Mesendoderm (in vitro differentiated cells): ENCODE measurements at regions not wholly inside any gene's neighbourhood (a gene's known extent, or its start where the extent isn't known, plus 50 kb on each side); places are given as distances from the start of the nearest gene placed in this dataset.
A peak's percentile ranks its signal among the peaks of the same experiment; 100 is the strongest.

Source experiments
- DNase-seq: peaks from one replicate; pipeline ENCODE4 v3.0.0; 2013
- H2AK5ac ChIP-seq: 2 replicates; pipeline ENCODE4 v1.6.1; 2013; ENCODE audit warnings: low read length, inconsistent platforms
- H2BK120ac ChIP-seq: 2 replicates; pipeline ENCODE4 v1.6.1; 2013; ENCODE audit warnings: low read depth, mild to moderate bottlenecking, low read length, moderate library complexity, mixed read lengths
- H2BK15ac ChIP-seq: replicated peaks from 2 replicates; pipeline ENCODE4 v1.6.1; 2013; ENCODE audit warnings: low read depth, mild to moderate bottlenecking, moderate library complexity
- H2BK5ac ChIP-seq: 2 replicates; pipeline ENCODE4 v1.6.1; 2013; ENCODE audit warnings: low read length, inconsistent platforms
- H3K18ac ChIP-seq: 2 replicates; pipeline ENCODE4 v1.6.1; 2013; ENCODE audit warnings: mild to moderate bottlenecking, low read length, mixed read lengths
- H3K23ac ChIP-seq: one replicate; pipeline ENCODE4 v1.6.1; 2013; ENCODE audit warnings: low read length
- H3K27ac ChIP-seq: 2 replicates; pipeline ENCODE4 v1.5.1; 2013; ENCODE audit warnings: low read depth, mild to moderate bottlenecking, inconsistent platforms, low read length, moderate library complexity
- H3K27me3 ChIP-seq: 2 replicates; pipeline ENCODE4 v1.6.1; 2013; ENCODE audit warnings: low read length, control low read depth, mild to moderate bottlenecking, inconsistent platforms; ENCODE audit not compliant: insufficient read depth, poor library complexity
- H3K36me3 ChIP-seq: 2 replicates; pipeline ENCODE4 v1.6.1; 2013; ENCODE audit warnings: low read length, inconsistent platforms; ENCODE audit not compliant: control insufficient read depth, insufficient read depth
- H3K4ac ChIP-seq: one replicate; pipeline ENCODE4 v1.6.1; 2013; ENCODE audit warnings: low read depth, mild to moderate bottlenecking, low read length, moderate library complexity
- H3K4me1 ChIP-seq: 2 replicates; pipeline ENCODE4 v1.6.1; 2013; ENCODE audit warnings: low read depth, low read length, inconsistent platforms; ENCODE audit not compliant: control insufficient read depth
- H3K4me2 ChIP-seq: 2 replicates; pipeline ENCODE4 v1.6.1; 2013; ENCODE audit warnings: low read length
- H3K4me3 ChIP-seq: 2 replicates; pipeline ENCODE4 v1.5.1; 2013; ENCODE audit warnings: mild to moderate bottlenecking, low read length
- H3K56ac ChIP-seq: one replicate; pipeline ENCODE4 v1.6.1; 2013; ENCODE audit warnings: low read length
- H3K79me1 ChIP-seq: 2 replicates; pipeline ENCODE4 v1.6.1; 2013; ENCODE audit warnings: low read length, inconsistent platforms
- H3K79me2 ChIP-seq: 2 replicates; pipeline ENCODE4 v1.6.1; 2013; ENCODE audit warnings: mild to moderate bottlenecking, low read length; ENCODE audit not compliant: control insufficient read depth, insufficient read depth
- H3K9ac ChIP-seq: 2 replicates; pipeline ENCODE4 v1.6.1; 2013; ENCODE audit warnings: low read length, inconsistent platforms
- H4K5ac ChIP-seq: one replicate; pipeline ENCODE4 v1.6.1; 2013; ENCODE audit warnings: low read length
- H4K8ac ChIP-seq: one replicate; pipeline ENCODE4 v1.6.1; 2013; ENCODE audit warnings: low read depth, mild to moderate bottlenecking, control low read depth, low read length, moderate library complexity
- WGBS: extraction: QIAGEN DNeasy Blood & Tissue Kit; methylation state at CpG from one replicate; pipeline ENCODE4 v1.1.7; 2013; ENCODE audit warnings: low lambda C conversion rate, missing lambda C conversion rate; ENCODE audit not compliant: insufficient coverage; ENCODE audit errors: extremely low coverage; 5-methylcytosine and 5-hydroxymethylcytosine counted together

DNA sequence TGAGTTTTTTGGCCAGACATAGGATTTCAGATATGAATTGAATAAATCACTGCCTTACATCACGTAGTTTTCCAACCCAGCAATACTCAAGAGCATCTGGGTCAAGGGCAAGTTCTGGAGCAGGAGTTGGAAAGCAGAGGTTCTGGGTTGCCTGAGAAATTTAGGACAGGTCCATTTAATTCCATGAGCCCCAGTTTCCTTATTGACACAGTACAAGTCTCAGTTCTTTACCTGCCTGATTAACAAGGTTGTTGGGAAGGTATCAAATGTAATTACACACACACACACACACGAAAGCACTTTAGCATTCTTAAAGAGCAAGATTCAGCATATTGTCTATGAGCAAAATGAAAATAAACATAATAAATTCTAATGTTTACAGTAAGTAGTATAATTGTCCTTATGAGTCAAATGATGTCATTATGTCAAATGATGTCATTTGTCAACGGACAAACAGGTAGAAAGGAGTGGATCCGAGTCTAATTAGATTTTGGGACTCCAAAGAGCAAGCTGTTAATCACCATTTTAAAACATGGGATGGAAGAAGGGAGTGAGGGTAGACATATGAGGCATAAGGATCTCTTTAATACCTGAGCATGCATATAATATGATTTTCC lies 268.4 kb upstream of the ARGLU1 start:
- Histone ChIP-seq H3K27ac (no peak overlapping the region), H3K56ac (no peak overlapping the region), H3K79me2 (no peaks in the 10 kb centered on the region), H3K23ac (no peak overlapping the region), H3K4me3 (no peak overlapping the region), H4K5ac (no peak overlapping the region), H2BK120ac (no peak overlapping the region), H3K4ac (no peak overlapping the region), H3K18ac (no peak overlapping the region), H3K4me2 (no peak overlapping the region), H4K8ac (no peak overlapping the region), H3K9ac (no peak overlapping the region), H3K4me1 (no peaks in the 10 kb centered on the region), H3K79me1 (no peaks in the 10 kb centered on the region), H3K27me3 (no peaks in the 10 kb centered on the region), H2BK15ac (no peak overlapping the region), H3K36me3 (no peaks in the 10 kb centered on the region), H2BK5ac (no peak overlapping the region), H2AK5ac (no peak overlapping the region)
- WGBS, result no CpG with 5 or more reads among the region's 4 CpGs
- no peak for DNase-seq

DNA sequence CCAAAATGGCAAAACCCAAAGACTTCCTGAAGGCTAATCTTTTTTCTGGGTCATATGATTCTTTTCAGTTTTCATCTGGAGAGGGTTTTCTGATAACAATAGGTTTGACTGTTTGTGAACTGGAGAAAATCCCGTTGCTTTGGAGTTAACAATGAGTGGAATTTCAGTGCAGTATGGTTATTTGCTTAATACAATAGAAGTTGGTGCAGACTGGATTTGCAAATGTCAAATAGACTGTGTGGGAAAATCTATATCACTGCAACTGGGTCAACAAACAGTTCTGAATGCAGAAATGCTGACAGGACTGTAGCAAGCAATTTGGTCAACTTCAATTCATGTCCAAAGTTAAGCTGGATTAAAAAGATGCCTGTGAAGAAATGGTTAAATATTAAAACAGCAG lies 267.5 kb upstream of the ARGLU1 start:
- Histone ChIP-seq H2BK15ac (no peak overlapping the region), H3K23ac (no peak overlapping the region), H3K79me1 (no peaks in the 10 kb centered on the region), H3K27ac (no peak overlapping the region), H3K36me3 (no peaks in the 10 kb centered on the region), H2BK5ac (no peak overlapping the region), H3K9ac (no peak overlapping the region), H2BK120ac (no peak overlapping the region), H3K79me2 (no peaks in the 10 kb centered on the region), H3K4me1 (no peaks in the 10 kb centered on the region), H3K27me3 (no peaks in the 10 kb centered on the region), H3K4ac (no peak overlapping the region), H4K5ac (no peak overlapping the region), H3K4me2 (no peak overlapping the region), H2AK5ac (no peak overlapping the region), H3K56ac (no peak overlapping the region), H4K8ac (no peak overlapping the region), H3K18ac (no peak overlapping the region), H3K4me3 (no peak overlapping the region)
- no CpG with 5 or more reads among the region's 1 CpG for WGBS
- DNase-seq, result no peak

DNA sequence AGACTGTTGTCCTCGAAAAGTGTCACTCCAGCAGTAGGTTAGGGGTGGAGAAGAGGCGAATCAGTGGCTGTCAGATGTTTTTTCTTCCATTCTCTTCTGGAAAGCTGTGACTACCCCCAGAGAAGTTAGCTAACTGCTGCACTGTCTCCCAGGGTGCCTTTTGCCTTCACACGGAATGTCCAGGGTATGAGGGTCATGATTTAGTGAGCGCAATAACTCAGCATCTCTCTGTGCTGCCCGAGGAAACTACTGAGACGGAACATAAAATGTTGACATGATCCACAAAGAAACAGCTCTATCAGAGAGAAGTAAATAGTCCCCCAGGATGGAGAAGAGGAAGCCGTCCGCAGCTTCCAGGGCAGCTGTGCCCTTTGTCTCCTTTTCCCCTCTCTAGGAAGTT lies 254.0 kb upstream of the ARGLU1 start:
- no peak overlapping the region for H4K8ac ChIP-seq
- peaks cover 5% of the 10 kb centered on the region for H3K4me1 ChIP-seq
- no peak overlapping the region for H3K4me3 ChIP-seq
- H3K4me2 ChIP-seq, result no peak overlapping the region
- no peak overlapping the region for H2BK120ac ChIP-seq
- H3K9ac ChIP-seq, result no peak overlapping the region
- H3K27me3 ChIP-seq, result no peaks in the 10 kb centered on the region
- no peak for DNase-seq
- H3K79me1 ChIP-seq, result no peaks in the 10 kb centered on the region
- H3K18ac ChIP-seq, result no peak overlapping the region
- H3K23ac ChIP-seq, result no peak overlapping the region
- H4K5ac ChIP-seq, result no peak overlapping the region
- WGBS, result no CpG with 5 or more reads among the region's 8 CpGs
- H3K27ac ChIP-seq, result no peak overlapping the region
- H2AK5ac ChIP-seq, result no peak overlapping the region
- no peaks in the 10 kb centered on the region for H3K79me2 ChIP-seq
- H3K4ac ChIP-seq, result no peak overlapping the region
- no peak overlapping the region for H3K56ac ChIP-seq
- no peak overlapping the region for H2BK15ac ChIP-seq
- no peak overlapping the region for H2BK5ac ChIP-seq
- H3K36me3 ChIP-seq, result no peaks in the 10 kb centered on the region

DNA sequence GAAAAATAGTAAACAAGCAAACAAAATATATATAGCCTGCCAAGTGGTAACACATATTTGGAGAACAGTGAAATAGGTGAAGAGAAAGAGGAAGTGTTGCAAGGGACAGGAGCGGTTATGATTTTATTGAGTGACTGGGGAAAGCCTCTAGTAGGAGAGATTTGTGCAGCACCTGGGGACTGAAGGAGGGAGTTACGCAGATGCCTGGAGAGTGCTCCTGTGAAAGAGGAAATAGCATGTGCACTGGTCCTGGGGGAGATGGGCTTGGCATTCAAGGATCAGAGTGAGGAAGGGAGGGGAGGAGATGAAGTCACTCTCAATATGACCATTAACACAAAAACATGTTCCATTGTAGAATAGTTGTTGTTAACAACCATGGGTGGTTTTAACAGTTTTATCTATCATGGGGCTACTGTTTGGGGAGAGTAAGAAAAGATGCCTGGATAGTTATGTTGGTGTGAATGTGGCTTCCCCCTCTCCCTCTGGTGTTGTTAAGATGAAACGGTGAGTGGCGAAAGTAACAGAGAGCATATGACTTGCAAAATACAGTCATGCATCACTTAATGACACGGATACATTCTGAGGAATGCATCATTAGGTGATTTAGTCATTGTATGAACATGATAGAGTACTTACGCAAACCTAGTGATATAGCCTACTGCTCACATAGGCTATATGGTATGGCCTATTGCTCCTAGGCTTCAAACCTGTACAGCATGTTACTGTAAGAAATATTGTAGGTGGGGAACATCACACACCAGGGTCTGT lies 251.7 kb upstream of the ARGLU1 start:
- Histone ChIP-seq H3K23ac (no peak overlapping the region), H3K9ac (no peak overlapping the region), H3K4me3 (no peak overlapping the region), H2BK120ac (no peak overlapping the region), H3K4me2 (no peak overlapping the region), H3K4ac (no peak overlapping the region), H3K79me1 (no peaks in the 10 kb centered on the region), H4K5ac (no peak overlapping the region), H2BK15ac (no peak overlapping the region), H4K8ac (no peak overlapping the region), H3K36me3 (no peaks in the 10 kb centered on the region), H3K79me2 (no peaks in the 10 kb centered on the region), H3K4me1 (peaks cover 10% of the 10 kb centered on the region), H3K27me3 (no peaks in the 10 kb centered on the region), H3K56ac (peak overlapping the region; percentile 34), H3K18ac (no peak overlapping the region), H2AK5ac (no peak overlapping the region), H2BK5ac (no peak overlapping the region), H3K27ac (no peak overlapping the region)
- DNase-seq, result no peak
- no CpG with 5 or more reads among the region's 6 CpGs for WGBS

DNA sequence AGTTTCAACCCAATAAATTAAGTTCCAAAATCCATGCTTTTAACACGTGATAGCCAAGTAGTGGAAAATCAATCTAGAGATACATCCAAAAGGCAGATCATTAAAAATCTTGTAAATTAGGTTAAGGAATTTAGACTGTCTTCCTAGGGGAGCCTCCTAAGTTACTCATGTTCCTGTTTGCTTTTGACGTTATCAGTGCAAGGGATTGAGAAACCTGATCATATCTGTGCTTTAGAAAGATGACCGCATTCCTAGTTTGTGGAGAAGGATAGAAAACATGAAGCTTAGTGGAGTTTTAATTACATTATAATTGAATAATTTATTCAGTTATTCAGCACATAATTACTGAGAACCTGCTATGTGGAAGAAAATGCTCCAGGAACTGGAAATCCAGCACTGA lies 251.0 kb upstream of the ARGLU1 start:
- no CpG with 5 or more reads among the region's 3 CpGs for whole genome bisulfite sequencing
- H3K79me1 ChIP-seq, result no peaks in the 10 kb centered on the region

More for the DNA sequence above, 251.0 kb upstream of the ARGLU1 start:
- Histone ChIP-seq H2BK5ac (no peak overlapping the region), H3K79me2 (no peaks in the 10 kb centered on the region), H3K4ac (no peak overlapping the region), H3K4me3 (no peak overlapping the region), H3K36me3 (no peaks in the 10 kb centered on the region), H2AK5ac (no peak overlapping the region), H2BK15ac (no peak overlapping the region), H4K8ac (no peak overlapping the region), H3K9ac (no peak overlapping the region), H3K27me3 (no peaks in the 10 kb centered on the region), H3K27ac (no peak overlapping the region), H2BK120ac (no peak overlapping the region), H3K23ac (no peak overlapping the region), H3K4me1 (peaks cover 10% of the 10 kb centered on the region), H3K4me2 (no peak overlapping the region), H4K5ac (no peak overlapping the region), H3K56ac (no peak overlapping the region), H3K18ac (no peak overlapping the region)
- DNase-seq, result no peak
